Hematopoietic multipotent progenitor cell treated with erythropoietin and hydrocortisone succinate and interleukin-3 and kit ligand, for 17 days (in vitro differentiated cells): ENCODE measurements at regions not wholly inside any gene's neighbourhood (a gene's known extent, or its start where the extent isn't known, plus 50 kb on each side); places are given as distances from the start of the nearest gene placed in this dataset.
"Not testable (repeated sequence)": the region's sequence is repeated elsewhere in the genome, so short reads cannot be mapped to it uniquely, and the experiment has no call there.

Experiments used
- DNase-seq: peaks from one replicate; pipeline ENCODE4 v3.0.0-alpha.2; 2015; ENCODE audit warnings: low spot score

GRCh38 chr2:195535911-195536522 lies 121.0 kb upstream of the SLC39A10 start:
- peak; percentile 23 for DNase-seq

GRCh38 chr2:195534971-195535370 lies 122.1 kb upstream of the SLC39A10 start:
- DNase-seq, result no peak

DNA sequence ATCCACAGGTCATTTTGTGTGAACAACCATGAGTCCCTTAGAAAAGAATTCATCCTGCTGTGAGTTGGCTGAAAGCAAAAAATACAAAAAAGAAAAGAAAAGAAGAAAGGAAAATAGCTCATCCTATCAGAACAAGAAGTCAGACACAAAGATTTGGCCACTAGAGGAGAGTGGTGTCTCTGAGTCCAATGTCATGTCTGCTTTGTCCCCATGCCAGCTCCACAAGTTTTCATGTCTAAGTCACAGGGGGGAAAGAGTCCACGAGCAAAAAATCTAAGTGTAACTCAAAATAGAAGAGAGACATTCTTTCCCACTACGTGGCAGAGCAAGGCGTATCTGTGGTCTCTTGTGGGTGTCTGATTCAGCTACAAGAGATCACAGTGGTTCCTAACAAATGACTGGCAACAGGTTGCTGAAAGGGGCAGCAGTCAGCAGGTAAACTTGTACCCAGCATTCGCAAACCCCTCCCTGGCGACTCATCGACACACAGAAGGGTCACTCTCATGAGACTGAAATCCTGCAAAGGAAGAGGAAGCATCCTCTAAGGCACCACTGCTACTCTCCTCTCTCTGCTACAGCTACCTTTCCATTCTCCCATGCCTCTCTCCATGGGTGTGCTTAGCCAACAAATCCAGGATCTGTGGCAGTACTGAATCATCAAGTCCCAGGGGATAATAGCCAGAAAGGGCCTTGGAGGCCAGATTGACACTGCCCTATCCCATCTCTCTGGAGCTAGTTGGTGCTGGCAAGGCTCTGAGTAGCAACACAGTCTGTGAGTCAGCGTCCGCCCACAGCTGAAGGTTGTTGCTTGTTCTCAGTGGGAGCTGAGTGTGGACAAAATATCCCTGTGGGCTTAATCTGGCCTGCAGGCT lies 123.0 kb upstream of the SLC39A10 start:
- no peak for DNase-seq

DNA sequence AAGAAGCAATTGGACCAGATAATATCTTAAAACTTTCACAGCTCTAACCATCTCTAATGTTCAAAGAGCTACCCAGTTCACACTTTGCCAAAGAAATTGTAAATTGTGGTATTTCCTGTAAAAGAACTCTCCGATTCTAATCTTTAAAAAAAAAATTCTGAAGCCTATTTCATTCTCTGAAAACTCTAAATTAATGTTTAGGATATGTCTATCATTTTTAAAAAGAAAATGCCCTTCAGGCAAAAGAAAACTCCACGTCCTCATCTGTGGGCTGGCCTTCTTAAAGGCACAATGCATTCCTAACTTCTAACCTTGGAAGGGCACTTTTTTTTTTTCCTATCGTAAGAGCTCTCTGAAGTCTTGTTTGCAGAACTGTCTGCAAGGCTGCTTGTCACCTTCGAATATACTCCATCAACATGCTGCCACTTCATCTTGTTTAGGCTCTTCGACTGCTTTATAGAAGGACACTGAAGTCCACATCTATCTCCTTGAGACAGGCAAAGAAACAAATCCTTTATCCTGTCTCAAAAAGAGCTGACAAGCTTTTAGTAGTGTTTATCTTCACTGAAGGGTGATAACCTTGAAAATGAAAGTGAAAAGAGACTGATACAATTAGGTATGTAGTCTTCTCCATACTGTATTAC lies 124.3 kb upstream of the SLC39A10 start:
- peak; percentile 26 for DNase-seq

GRCh38 chr2:195532255-195532627 lies 124.8 kb upstream of the SLC39A10 start:
- DNase-seq, result no peak

DNA sequence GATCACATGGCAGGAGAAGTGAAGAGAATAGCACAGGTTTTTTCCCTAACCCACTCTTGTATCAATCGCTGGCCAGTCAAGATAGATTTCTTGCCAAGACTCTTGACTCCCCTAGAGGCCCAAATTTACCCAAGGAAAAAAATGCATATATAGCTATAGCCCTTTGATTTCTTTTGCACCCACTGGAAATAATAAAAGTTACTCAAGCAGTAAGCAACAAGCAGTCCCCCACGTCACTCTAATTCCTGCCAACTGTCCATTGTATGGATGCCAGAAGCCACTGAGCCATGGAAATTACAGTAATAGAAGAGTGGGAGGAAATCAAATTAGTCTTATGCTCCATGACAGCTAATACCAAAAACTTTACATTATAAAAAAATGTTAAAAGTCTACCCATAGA lies 125.3 kb upstream of the SLC39A10 start:
- no peak for DNase-seq

GRCh38 chr2:195523242-195523641 lies 133.8 kb upstream of the SLC39A10 start:
- not testable (repeated sequence) for DNase-seq

DNA sequence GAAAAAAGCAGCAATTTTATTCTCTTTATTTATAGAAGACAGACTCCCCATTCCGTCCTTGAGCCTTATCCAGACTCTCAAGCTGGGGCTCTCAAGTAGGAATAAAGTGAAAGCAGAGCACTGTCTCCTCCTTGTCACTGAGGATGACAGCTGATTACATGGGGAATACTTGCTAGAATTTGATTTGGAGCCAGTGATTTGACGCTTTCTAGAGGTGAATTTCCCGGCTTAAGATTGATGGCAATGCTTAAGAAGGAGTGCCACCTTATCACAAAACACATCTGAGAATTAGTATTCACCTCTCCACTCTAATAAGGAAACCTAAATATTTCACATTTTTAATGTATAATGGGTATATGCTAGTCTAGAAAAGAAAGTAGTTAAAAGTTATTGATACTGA lies 135.4 kb upstream of the SLC39A10 start:
- no peak for DNase-seq

DNA sequence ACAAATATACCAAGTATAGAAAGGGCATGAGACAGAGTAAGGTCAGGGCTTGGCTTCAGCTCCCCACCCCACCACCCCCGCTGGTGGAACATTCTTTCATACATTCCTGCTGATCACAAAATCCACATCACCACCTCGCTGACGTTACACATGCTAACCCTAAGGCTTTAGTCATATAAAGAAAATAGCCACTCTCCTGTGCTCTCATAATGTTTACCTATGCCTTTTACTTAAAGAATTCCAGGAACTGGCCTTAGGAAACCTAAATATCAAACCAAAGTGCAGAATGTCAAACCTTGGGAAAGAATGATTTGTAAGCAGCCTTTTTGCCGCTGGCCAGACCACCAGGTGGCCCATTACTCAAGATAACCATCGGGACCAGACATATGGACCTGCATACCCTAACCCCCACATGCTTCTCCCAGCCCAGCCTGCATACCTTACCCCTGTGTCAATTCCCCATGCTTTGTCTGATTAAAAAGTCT lies 136.3 kb upstream of the SLC39A10 start:
- DNase-seq, result no peak

DNA sequence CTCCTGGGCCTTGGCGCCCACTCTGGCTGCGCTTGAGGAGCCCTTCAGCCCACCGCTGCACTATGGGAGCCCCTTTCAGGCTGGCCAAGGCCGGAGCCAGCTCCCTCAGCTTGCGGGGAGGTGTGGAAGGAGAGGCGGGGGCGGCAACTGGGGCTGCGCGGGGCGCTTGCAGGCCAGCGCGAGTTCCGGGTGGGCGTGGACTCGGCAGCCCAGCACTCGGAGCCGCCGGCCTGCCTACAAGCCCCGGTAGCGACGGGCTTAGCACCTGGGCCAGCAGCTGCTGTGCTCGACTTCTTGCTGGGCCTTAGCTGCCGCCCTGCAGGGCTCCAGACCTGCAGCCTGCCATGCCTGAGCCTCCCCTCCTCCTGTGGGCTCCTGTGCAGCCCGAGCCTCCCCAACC lies 141.5 kb upstream of the SLC39A10 start:
- no peak for DNase-seq

- no peak for DNase-seq
Measured at GRCh38 chr2:195514365-195514764, 142.7 kb upstream of the SLC39A10 start.

DNA sequence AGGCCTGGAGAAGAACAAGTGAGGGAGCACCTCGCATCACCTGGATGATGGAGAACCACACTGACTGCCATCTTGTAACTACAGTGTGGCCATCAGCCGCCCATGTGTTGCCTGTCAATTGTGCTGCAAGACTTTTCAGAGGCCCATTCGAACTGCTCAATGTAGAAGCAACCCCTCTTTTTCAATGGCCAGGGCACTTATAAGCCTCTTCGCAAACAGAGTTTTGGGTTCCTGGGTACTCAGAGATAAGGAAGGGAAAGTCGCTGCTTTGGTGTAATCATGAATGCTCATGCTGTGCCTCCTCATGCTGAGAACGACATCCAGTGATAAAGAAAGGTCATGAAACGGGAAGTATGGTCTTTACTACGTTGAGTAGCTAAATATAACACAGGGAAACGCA lies 143.9 kb upstream of the SLC39A10 start:
- peak; percentile 57 for DNase-seq

DNA sequence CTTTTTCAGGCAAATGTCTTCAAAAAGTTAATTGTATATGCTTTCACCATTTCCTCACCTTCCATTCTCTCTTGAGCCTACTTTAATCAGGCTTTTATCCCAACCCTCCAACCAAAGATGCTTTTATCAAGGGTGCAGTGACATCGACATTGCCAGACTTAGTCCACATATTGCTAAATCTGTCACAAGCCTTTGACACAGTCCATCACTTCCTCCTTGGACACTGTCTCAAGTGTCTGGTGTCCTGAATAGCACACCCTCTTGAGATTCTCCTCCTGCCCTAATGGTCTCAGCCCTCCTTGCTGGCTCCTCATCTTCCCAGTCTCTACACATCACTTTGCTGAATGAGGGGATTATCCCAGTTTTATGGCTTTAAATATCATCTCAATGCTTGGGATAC lies 147.5 kb upstream of the SLC39A10 start:
- DNase-seq, result no peak

DNA sequence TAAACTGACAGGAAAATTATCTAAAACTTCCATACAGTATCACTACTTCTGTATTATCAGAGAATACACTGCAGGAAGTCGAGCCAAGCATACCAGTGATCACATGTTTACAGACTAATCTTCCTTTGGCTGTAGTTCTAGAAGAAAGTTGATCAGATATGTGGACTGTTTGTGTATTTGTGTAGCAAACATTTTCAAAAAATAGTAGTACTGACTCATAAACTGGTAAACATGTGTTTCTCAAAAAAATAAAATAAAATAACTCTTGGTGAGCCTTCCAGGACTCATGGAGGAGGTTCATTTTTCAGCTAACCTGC lies 148.9 kb upstream of the SLC39A10 start:
- DNase-seq, result no peak

DNA sequence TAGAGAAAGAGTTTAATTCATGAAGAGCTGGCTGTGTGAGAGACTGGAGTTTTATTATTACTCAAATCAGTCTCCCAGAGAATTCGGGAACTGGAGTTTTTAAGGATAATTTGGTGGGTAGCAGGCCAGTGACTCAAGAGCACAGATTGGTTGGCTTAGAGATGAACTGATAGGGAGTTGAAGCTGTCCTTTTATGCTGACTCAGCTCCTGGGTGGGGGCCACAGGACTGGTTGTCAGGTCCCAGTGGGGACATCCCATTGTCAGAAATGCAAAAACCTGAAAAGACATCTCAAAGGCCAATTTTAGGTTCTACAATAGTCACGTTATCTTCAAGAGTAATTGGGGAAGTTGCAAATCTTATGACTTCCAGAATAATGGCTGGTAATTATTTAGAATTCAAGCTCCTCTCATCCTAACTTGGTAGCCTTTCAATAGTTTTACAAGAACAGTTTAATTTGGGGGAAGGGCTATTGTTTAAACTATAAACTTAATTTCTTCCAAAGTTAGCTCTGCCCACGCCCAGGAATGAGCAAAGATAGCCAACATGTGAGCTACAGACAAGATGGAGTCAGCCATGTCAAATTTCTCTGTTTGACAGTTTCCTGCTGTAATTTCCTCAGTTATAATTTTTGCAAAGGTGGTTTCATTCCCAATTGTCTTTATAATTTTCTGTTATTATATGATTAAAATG lies 149.4 kb upstream of the SLC39A10 start:
- DNase-seq, result no peak

GRCh38 chr2:195505701-195506100 lies 151.3 kb upstream of the SLC39A10 start:
- DNase-seq, result no peak

DNA sequence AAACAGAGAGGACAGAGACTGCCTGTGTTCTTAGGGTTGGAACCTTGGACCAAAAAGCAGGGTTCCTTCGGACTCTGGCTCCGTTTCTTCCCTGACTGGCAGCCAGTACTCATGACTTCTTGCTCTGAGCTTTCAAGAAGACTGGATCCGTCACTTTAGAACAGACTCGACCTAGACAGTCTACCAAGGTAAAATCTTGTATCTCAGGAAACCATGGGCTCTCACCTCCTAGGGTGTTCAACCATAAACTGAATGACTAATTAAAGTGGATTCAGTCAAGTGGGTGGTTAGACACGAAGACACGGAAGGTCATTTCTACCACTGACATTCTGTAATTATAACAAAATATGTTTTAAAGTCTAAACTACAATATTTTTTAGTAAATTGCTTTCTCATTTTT lies 153.8 kb upstream of the SLC39A10 start:
- DNase-seq, result no peak

- no peak for DNase-seq
Measured at GRCh38 chr2:195501746-195502145, 155.3 kb upstream of the SLC39A10 start.

GRCh38 chr2:195500879-195501278 lies 156.1 kb upstream of the SLC39A10 start:
- no peak for DNase-seq

DNA sequence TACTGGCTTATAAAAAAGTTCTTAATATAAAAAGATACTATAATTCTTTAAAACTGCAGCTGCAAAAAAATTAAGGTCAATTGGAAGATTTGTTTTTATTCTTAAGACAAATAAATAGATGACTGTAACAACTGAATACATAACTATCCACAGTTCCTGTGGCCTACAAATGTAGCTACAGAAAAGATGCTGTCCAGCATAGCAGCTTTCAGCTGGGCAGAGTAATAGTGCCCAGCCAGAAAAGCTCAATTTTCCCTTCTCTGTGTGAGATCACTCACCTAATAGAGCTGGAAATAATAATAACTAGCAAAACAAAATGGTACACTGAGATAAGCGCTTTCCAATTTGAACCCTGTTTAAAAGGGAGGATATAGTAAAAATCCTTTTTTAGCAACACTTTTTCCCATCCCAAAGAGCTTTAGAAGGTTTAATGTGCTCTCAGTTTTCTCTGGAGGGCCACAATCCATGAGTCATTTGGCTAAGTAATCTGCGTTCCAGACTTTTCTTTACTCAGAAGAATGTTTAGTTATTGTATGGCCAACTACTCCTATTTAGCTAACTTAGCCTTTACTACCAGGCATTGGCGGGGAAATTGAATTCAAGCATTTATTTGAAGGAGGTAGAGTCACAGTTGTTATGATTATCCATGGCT lies 158.1 kb upstream of the SLC39A10 start:
- DNase-seq, result no peak

GRCh38 chr2:195498176-195498575 lies 158.8 kb upstream of the SLC39A10 start:
- peak; percentile 30 for DNase-seq

DNA sequence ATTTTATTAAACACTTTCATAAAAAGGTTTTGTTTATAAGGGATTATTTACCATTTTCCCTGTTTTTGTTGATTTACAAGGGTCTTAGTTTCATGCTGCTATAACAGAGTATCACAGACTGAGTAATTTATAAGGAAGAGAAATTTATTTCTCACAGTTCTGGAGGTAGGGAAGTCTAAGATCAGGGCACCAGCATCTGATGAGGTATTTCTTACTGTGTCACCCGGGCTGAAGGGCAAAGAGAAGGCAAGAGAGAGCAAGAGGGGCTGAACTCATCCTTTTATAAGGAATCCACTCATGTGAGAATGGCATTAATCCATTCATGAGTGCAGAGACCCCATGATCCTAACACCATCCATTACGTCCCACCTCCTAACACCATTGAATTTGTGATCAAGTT lies 160.0 kb upstream of the SLC39A10 start:
- DNase-seq, result no peak
